SK-N-SH treated with all-trans-retinoic acid at 6 μM for 48 hours (cell line): ENCODE measurements at regions not wholly inside any gene's neighbourhood (a gene's known extent, or its start where the extent isn't known, plus 50 kb on each side); places are given as distances from the start of the nearest gene placed in this dataset.

Experiments used
- ATAC-seq: fragments of 200-7000 bp; cut with Tn5 transposase; 3 replicates; pipeline ENCODE4 v1.9.1; 2020; ENCODE audit warnings: mild to moderate bottlenecking, moderate library complexity
- ARNTL ChIP-seq: fragments of 450-650 bp; formaldehyde crosslinking; IDR thresholded peaks from 2 replicates; pipeline ENCODE4 v1.5.0; 2020; ENCODE audit warnings: low read depth, mild to moderate bottlenecking, moderate library complexity, borderline replicate concordance
- BACH2 ChIP-seq: fragments of 250-450 bp; sonication (Bioruptor Pico); IDR thresholded peaks from 2 replicates; pipeline ENCODE4 v1.9.0; 2021; ENCODE audit warnings: mild to moderate bottlenecking, borderline replicate concordance
- CREB5 ChIP-seq: fragments of 250-450 bp; sonication (Bioruptor Pico); IDR thresholded peaks from 2 replicates; pipeline ENCODE4 v1.5.1; 2020; ENCODE audit warnings: low read depth, mild to moderate bottlenecking, moderate library complexity
- CSDC2 ChIP-seq: fragments of 250-450 bp; sonication (Bioruptor Pico); IDR thresholded peaks from 2 replicates; pipeline ENCODE4 v1.5.0; 2020; ENCODE audit warnings: mild to moderate bottlenecking, moderate library complexity
- ESRRG ChIP-seq: fragments of 250-450 bp; sonication (Bioruptor Pico); IDR thresholded peaks from 2 replicates; pipeline ENCODE4 v1.6.1; 2021; ENCODE audit warnings: mild to moderate bottlenecking
- GLIS3 ChIP-seq: fragments of 250-450 bp; sonication (Bioruptor Pico); IDR thresholded peaks from 2 replicates; pipeline ENCODE4 v1.5.0; 2020; ENCODE audit warnings: mild to moderate bottlenecking, moderate library complexity
- ISL1 ChIP-seq: fragments of 250-450 bp; sonication (Bioruptor Pico); IDR thresholded peaks from 2 replicates; pipeline ENCODE4 v2.1.2; 2022; ENCODE audit warnings: mild to moderate bottlenecking, moderate library complexity
- OSR1 ChIP-seq: fragments of 250-450 bp; sonication (Bioruptor Pico); IDR thresholded peaks from 2 replicates; pipeline ENCODE4 v1.8.0; 2022; ENCODE audit warnings: moderate library complexity, mild to moderate bottlenecking, inconsistent platforms
- PATZ1 ChIP-seq: fragments of 250-450 bp; sonication (Bioruptor Pico); IDR thresholded peaks from 2 replicates; pipeline ENCODE4 v1.8.0; 2020; ENCODE audit warnings: mild to moderate bottlenecking, moderate library complexity, borderline replicate concordance
- PPARA ChIP-seq: fragments of 250-450 bp; sonication (Bioruptor Pico); IDR thresholded peaks from 2 replicates; pipeline ENCODE4 v1.5.0; 2020; ENCODE audit warnings: mild to moderate bottlenecking, borderline replicate concordance
- RARB ChIP-seq: fragments of 250-450 bp; sonication (Bioruptor Pico); IDR thresholded peaks from 2 replicates; pipeline ENCODE4 v1.8.0; 2021; ENCODE audit warnings: mild to moderate bottlenecking, moderate library complexity
- SNAI2 ChIP-seq: fragments of 250-450 bp; sonication (Bioruptor Pico); IDR thresholded peaks from 2 replicates; pipeline ENCODE4 v1.5.0; 2020; ENCODE audit warnings: mild to moderate bottlenecking, moderate library complexity
- TCF4 ChIP-seq: fragments of 250-450 bp; sonication (Bioruptor Pico); IDR thresholded peaks from 2 replicates; pipeline ENCODE4 v1.8.0; 2021; ENCODE audit warnings: mild to moderate bottlenecking, moderate library complexity, borderline replicate concordance
- TOX ChIP-seq: fragments of 250-450 bp; sonication (Bioruptor Pico); IDR thresholded peaks from 2 replicates; pipeline ENCODE4 v1.8.0; 2021; ENCODE audit warnings: mild to moderate bottlenecking, moderate library complexity, borderline replicate concordance
- TSHZ2 ChIP-seq: fragments of 250-450 bp; sonication (Bioruptor Pico); IDR thresholded peaks from 2 replicates; pipeline ENCODE4 v1.5.0; 2020; ENCODE audit warnings: mild to moderate bottlenecking, moderate library complexity
- ZC3H10 ChIP-seq: fragments of 250-450 bp; sonication (Bioruptor Pico); IDR thresholded peaks from 2 replicates; pipeline ENCODE4 v1.5.1; 2021; ENCODE audit warnings: mild to moderate bottlenecking, moderate library complexity
- ZFP30 ChIP-seq: fragments of 450-650 bp; formaldehyde crosslinking; IDR thresholded peaks from 2 replicates; pipeline ENCODE4 v1.5.0; 2022; ENCODE audit warnings: mild to moderate bottlenecking, moderate library complexity
- ZNF565 ChIP-seq: fragments of 450-650 bp; formaldehyde crosslinking; conservative IDR thresholded peaks from 2 replicates; pipeline ENCODE4 v1.5.0; 2020; ENCODE audit warnings: low read depth, mild to moderate bottlenecking, moderate library complexity
- ZNF70 ChIP-seq: fragments of 450-650 bp; formaldehyde crosslinking; IDR thresholded peaks from 2 replicates; pipeline ENCODE4 v1.5.0; 2020; ENCODE audit warnings: mild to moderate bottlenecking, moderate library complexity
- ZNF8 ChIP-seq: fragments of 450-650 bp; formaldehyde crosslinking; IDR thresholded peaks from 2 replicates; pipeline ENCODE4 v1.5.0; 2020; ENCODE audit warnings: mild to moderate bottlenecking, moderate library complexity

- no peak for TF ChIP-seq PATZ1 (CRISPR knock-in tag)
- TF ChIP-seq BACH2 = no peak
- TF ChIP-seq ESRRG (CRISPR knock-in tag) = no peak
- no peak for TF ChIP-seq ISL1 (CRISPR knock-in tag)
Measured at GRCh38 chr2:204019572-204020501, 83.3 kb downstream of the ICOS start (continued).

GRCh38 chr2:204021290-204022081, 84.9 kb downstream of the ICOS start:
- no peak for TF ChIP-seq CSDC2 (CRISPR knock-in tag)
- no peak; the same call in 1 of the 2 replicates for TF ChIP-seq TCF4 (CRISPR knock-in tag)
- peak; percentile 50; the same call in 1 of the 2 replicates for TF ChIP-seq TSHZ2 (CRISPR knock-in tag)
- no peak for TF ChIP-seq PATZ1 (CRISPR knock-in tag)
- peak; percentile 68 for TF ChIP-seq ISL1 (CRISPR knock-in tag)
- TF ChIP-seq, all 23 proteins: peak for 2
- ATAC-seq = no peak

- no peak for ATAC-seq
- TF ChIP-seq ISL1 (CRISPR knock-in tag) (no peak), GLIS3 (no peak), TSHZ2 (CRISPR knock-in tag) (no peak), TOX (CRISPR knock-in tag) (no peak), ARNTL (no peak), OSR1 (CRISPR knock-in tag) (no peak)
Measured at GRCh38 chr2:204022550-204022949, 86.0 kb downstream of the ICOS start.

- TF ChIP-seq CSDC2 (CRISPR knock-in tag) (no peak), PPARA (CRISPR knock-in tag) (no peak), OSR1 (CRISPR knock-in tag) (no peak), CREB5 (CRISPR knock-in tag) (no peak), ISL1 (CRISPR knock-in tag) (no peak), ZNF565 (no peak), ZNF70 (no peak), RARB (no peak), ZC3H10 (CRISPR knock-in tag) (no peak), SNAI2 (no peak), ZNF8 (CRISPR knock-in tag) (no peak), ZFP30 (no peak), PATZ1 (CRISPR knock-in tag) (no peak), BACH2 (no peak)
- TF ChIP-seq, all 23 proteins: peak for 0
- no peak for ATAC-seq
Measured at GRCh38 chr2:204023088-204023487, 86.5 kb downstream of the ICOS start.
